GM12891 (cell line): ENCODE measurements at regions not wholly inside any gene's neighbourhood (a gene's known extent, or its start where the extent isn't known, plus 50 kb on each side); places are given as distances from the start of the nearest gene placed in this dataset.

Experiments
- POLR2A ChIP-seq: IDR thresholded peaks from 2 replicates; pipeline ENCODE4 v1.6.1; 2011; ENCODE audit warnings: low read depth, low read length, control low read depth
- TAF1 ChIP-seq: IDR thresholded peaks from 2 replicates; pipeline ENCODE4 v1.6.1; 2011; ENCODE audit warnings: low read depth, low read length, control low read depth

DNA sequence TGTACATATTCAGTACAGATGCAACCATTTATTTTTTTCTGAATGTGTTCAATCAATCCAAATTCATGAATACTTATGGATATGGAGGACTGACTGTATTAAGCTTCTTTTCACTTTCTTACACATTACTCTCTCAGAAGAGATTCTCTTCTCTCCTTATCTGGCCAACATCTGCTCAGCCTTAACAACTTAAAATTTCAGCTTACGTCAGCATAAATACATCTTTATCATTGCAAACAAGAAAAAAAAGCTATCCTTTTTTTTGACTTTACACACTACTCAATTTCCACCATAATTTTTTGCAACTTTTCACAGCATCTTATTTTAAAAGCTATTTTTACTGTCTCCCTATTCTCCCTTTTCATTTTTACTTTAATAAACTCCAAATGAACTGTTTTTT, 80.9 kb upstream of the POT1 start:
- TF ChIP-seq POLR2A = no peak
- TF ChIP-seq TAF1 = no peak
